Stomach smooth muscle (tissue), 2 donors: ENCODE measurements at regions not wholly inside any gene's neighbourhood (a gene's known extent, or its start where the extent isn't known, plus 50 kb on each side); places are given as distances from the start of the nearest gene placed in this dataset.

ENCODE experiments used
- H3K27ac ChIP-seq: one replicate; pipeline ENCODE4 v1.7.0; 2013; ENCODE audit warnings: mild to moderate bottlenecking, low read length, inconsistent platforms
- H3K27me3 ChIP-seq, 2 donors: one replicate each; pipeline ENCODE4 v1.7.0; 2013; ENCODE audit warnings: low read length in 2 of 2; ENCODE audit not compliant: insufficient read depth in 2 of 2, control insufficient read depth in 1 of 2
- H3K36me3 ChIP-seq, 2 donors: one replicate each; pipeline ENCODE4 v1.7.0; 2013; ENCODE audit warnings: low read length in 2 of 2; ENCODE audit not compliant: control insufficient read depth in 2 of 2, insufficient read depth in 2 of 2
- H3K4me1 ChIP-seq: one replicate; pipeline ENCODE4 v1.7.0; 2013; ENCODE audit warnings: low read length; ENCODE audit not compliant: control insufficient read depth, insufficient read depth
- H3K4me3 ChIP-seq, 2 donors: one replicate each; pipeline ENCODE4 v1.7.0; 2013; ENCODE audit warnings: low read length in 2 of 2
- H3K9ac ChIP-seq, 2 donors: one replicate each; pipeline ENCODE4 v1.7.0; 2013; ENCODE audit warnings: low read length in 2 of 2, mild to moderate bottlenecking in 1 of 2
- H3K9me3 ChIP-seq, 2 donors: one replicate each; pipeline ENCODE4 v1.7.0; 2013; ENCODE audit warnings: low read length in 2 of 2; ENCODE audit not compliant: control insufficient read depth in 2 of 2
- donor health status: healthy.
- donor health status: Pancreatic carcinoma.

DNA sequence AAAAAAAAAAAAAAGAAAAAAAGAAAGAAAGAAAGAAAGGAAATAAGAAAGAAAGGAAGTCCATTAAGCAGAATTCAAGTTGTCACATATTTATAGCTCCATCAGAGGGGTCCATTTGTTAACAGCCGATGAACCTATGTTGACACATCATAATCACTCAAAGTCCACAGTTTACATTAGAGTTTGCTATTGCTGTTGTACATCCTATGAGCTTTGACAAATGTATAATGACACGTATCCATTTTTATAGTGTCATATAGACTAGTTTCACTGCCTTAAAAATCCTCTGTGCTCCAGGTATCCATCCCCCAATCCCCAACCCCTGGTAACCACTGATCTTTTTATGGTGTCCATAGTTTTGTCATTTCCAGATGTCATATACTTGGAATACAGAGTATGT, 335.2 kb downstream of the RND3 start:
- Histone ChIP-seq H3K27me3 (no peaks in the 10 kb centered on the region), H3K4me1 (no peaks in the 10 kb centered on the region), H3K27ac (no peak overlapping the region), H3K36me3 (no peaks in the 10 kb centered on the region), H3K9me3 (no peaks in the 10 kb centered on the region), H3K4me3 (no peak overlapping the region), H3K9ac (no peak overlapping the region)

DNA sequence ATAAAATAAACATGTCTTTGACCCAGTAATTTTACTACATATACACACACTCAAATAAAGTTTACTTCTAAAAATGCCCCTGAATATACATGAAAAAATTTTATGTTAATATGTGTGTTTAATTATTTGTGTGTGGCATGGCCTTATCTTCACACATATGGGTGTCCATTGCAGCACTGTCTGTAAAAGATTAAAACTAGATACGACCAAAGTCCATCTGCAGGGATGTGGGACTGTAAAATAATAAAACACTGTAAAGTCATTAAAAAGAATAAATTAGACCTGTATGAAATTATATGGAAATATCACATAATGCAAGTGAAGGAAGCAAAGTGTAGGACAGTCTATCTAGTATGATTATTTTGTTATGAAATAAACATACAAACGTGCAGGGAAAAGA, 337.3 kb downstream of the RND3 start:
- H3K27me3 ChIP-seq = no peaks in the 10 kb centered on the region
- no peak overlapping the region for H3K27ac ChIP-seq
- H3K36me3 ChIP-seq = no peaks in the 10 kb centered on the region
- H3K4me1 ChIP-seq = no peaks in the 10 kb centered on the region
- H3K4me3 ChIP-seq = no peak overlapping the region
- peaks cover 0 to 5% of the 10 kb centered on the region in 2 donors for H3K9me3 ChIP-seq
- no peak overlapping the region for H3K9ac ChIP-seq

DNA sequence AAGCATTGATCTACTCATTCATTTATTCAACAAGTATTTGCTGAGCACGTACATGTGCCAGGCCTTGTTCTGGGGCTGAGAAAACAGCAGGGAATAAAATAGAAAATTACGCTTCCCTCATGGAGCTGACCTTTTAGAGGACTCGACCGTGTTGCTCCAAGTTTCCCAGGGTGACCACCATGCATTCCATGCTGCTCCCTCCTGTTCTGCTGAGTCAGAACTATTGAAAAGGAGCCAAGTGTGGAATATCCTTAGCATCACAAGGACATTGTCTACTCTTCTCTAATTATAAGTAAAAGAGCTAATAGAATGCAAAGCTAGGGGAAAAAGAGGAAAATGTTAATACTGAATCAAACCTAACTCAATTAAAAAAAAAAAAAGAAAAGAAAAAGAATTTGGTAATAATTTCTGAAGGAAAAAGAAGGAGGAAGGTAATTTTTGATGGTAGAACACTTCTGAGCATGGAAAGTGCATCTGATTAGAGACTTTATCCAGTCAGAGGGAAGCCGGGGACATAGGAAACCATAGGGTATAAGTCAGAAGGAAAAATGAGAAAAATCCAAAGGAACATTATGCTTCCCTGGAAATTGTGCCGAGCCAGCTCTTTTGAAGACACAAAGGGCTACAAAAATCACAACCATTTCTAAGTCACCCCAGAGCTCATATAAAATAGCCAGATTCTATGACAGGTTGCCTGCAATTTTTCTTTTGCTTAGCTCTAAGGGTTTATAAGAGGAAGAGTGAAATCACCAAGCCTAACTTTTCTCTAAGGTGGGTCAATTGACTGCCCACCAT, 339.4 kb downstream of the RND3 start:
- Histone ChIP-seq H3K9me3 (peaks cover 0 to 5% of the 10 kb centered on the region in 2 donors), H3K27ac (no peak overlapping the region), H3K27me3 (no peaks in the 10 kb centered on the region), H3K4me3 (no peak overlapping the region), H3K4me1 (no peaks in the 10 kb centered on the region), H3K9ac (no peak overlapping the region), H3K36me3 (no peaks in the 10 kb centered on the region)

DNA sequence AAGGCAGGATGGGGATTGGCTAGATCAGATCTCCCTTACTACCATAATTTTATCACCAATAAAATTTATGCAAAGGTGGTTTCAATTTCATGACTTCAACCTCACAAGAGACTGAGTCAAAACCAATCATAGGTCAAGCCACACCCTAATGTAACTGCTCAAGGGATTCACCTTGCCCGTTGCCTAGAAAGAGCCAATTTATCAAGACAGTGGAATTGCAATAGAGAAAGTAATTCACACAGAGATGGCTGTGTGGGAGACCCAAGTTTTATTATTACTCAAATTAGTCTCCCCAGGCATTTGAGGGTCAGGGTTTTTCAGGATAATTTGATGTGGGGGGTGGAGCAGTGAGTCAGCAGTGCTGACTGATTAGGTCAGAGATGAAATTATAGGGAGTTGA, 340.6 kb downstream of the RND3 start:
- no peak overlapping the region for H3K9ac ChIP-seq
- no peaks in the 10 kb centered on the region for H3K27me3 ChIP-seq
- H3K9me3 ChIP-seq = peaks cover 0 to 5% of the 10 kb centered on the region in 2 donors
- no peaks in the 10 kb centered on the region for H3K4me1 ChIP-seq
- H3K27ac ChIP-seq = no peak overlapping the region
- no peaks in the 10 kb centered on the region for H3K36me3 ChIP-seq
- H3K4me3 ChIP-seq = no peak overlapping the region

DNA sequence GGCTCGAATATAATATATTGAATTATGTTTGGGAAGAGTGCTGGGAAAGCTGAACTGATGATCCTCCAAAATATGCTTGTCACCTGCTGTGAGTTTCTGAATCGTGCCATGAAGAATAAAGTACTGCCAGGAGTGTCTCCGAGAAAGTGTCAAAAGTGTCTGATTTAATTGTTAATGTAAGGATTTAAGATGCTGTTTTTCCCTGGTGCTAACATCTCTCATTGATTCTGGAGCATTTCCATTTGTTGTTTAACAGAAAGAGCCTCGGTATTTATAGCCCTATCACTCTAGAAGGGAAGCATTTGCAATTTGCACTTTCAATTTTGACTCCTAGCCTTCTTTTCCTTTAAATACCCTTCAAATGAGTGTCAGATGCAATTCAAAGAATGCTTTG, 342.2 kb downstream of the RND3 start:
- Histone ChIP-seq H3K4me1 (no peaks in the 10 kb centered on the region), H3K27me3 (no peaks in the 10 kb centered on the region), H3K4me3 (no peak overlapping the region), H3K9ac (no peak overlapping the region), H3K27ac (no peak overlapping the region), H3K36me3 (no peaks in the 10 kb centered on the region), H3K9me3 (peaks cover 0 to 5% of the 10 kb centered on the region in 2 donors)

DNA sequence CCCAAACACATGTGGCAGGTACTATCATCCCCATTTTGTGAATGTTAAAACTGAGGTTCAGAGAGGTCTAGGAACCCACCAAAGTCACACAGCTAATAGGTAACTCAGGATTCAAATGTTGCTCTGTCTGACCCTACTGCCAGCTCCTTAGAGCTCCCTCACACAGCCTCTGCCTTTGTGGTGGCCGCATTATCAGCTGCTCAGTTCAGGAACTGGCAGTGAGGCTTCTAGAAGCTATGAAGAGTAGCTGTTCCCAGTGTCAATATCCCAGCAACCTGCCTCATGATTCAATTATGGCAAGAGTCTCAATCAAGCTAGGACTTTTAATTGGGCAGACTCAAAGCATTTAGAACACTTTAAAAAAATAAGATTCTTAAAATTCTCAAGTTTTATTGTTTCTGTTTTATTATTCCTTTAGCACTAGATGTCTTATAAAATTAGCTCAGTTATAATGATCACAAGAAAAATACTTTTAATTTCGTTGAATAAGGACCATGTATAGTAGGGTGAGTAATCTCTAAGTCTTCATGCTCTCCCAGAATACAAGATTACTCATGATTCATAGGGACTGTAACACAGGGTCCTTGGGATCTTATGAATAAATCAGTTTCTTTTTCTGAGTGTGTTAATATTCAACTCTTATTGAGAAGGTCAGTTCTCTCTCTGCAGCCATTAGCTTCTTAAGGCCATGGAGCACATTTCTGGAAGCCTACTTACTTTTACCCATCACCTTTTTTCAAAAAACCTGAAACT, 342.7 kb downstream of the RND3 start:
- Histone ChIP-seq H3K9me3 (peaks cover 0 to 5% of the 10 kb centered on the region in 2 donors), H3K27me3 (no peaks in the 10 kb centered on the region), H3K36me3 (no peaks in the 10 kb centered on the region), H3K4me3 (no peak overlapping the region), H3K4me1 (no peaks in the 10 kb centered on the region), H3K27ac (no peak overlapping the region), H3K9ac (no peak overlapping the region)

DNA sequence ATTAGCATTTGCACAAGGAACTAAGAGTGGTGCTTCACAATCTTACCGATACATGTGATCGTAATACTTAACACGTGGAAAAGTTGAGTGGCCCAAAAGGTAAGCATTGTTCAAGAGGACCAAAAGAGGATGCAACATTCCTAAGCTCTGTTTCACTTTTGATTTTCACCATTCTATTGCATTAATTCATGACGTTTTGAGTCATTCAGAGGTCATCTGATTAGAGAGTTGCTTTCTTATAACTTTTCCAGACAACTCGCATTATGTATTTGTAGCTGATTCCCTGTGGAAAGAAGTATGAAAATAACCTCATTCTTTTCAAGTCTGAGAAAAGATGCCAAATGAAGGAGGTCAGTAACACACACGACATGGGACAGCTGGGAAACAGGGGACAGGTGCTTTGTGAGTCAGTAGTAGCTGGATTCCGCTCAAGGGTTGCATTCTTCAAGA, 344.4 kb downstream of the RND3 start:
- Histone ChIP-seq H3K27ac (no peak overlapping the region), H3K4me1 (no peaks in the 10 kb centered on the region), H3K36me3 (no peaks in the 10 kb centered on the region), H3K9me3 (peaks cover 0 to 5% of the 10 kb centered on the region in 2 donors), H3K27me3 (no peaks in the 10 kb centered on the region), H3K9ac (no peak overlapping the region), H3K4me3 (no peak overlapping the region)

DNA sequence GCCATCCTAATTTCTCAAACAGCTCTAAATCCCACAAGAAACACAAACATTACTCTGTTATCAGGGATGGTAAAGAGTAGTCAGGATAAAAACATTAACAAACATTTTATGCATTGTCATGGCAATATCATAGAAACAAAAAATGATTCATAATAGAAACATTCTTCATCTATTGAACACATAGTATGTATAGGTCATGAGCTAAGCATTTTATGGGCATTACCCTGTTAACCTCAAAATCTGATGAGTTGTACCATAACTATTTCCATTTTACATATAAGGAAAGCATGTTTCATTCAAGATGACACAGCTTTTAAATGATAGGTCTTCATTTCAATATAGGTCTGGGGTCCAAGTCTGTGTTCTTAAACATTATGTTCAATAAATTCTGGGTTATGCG, 344.9 kb downstream of the RND3 start:
- H3K27ac ChIP-seq = no peak overlapping the region
- no peaks in the 10 kb centered on the region for H3K4me1 ChIP-seq
- H3K4me3 ChIP-seq = no peak overlapping the region
- H3K36me3 ChIP-seq = no peaks in the 10 kb centered on the region
- peaks cover 0 to 5% of the 10 kb centered on the region in 2 donors for H3K9me3 ChIP-seq
- H3K9ac ChIP-seq = no peak overlapping the region
- no peaks in the 10 kb centered on the region for H3K27me3 ChIP-seq

DNA sequence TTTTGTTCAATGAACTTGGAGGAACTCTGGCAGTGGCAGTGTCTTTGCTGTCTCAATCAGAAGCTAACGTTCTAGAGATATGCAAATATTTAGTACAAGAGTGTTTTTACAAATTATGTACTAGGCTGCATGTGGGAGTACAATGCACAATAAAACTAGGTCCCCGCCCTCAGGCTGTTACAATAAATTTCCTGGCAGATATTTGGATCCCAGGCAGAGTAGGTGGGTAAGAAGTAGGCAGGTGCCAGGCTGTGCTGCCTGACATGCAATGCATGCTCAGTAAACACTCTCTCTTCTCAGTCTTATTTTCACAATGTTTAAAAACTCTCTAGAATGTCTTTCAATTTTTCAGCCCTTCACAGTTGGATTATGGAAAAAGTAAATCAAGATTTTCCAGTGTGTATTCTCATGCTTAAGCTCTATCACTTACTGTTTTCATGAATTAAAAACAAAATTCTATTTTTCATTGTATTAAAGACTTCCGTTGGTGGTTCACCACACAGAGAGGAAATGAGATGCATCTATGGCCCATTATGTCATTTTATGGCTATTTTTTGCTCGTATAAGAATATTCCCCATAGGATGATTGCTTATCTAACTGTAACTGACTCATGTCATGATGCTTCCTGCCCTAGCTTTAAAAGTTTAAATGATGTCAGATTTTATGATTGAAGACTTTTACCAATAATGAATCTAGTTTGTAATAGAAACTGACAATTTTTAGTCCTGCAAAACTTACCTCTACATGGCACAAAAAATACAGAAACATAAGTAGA, 346.1 kb downstream of the RND3 start:
- H3K27ac ChIP-seq = no peak overlapping the region
- H3K9ac ChIP-seq = no peak overlapping the region
- no peaks in the 10 kb centered on the region for H3K36me3 ChIP-seq
- no peaks in the 10 kb centered on the region for H3K27me3 ChIP-seq
- H3K4me3 ChIP-seq = no peak overlapping the region
- no peaks in the 10 kb centered on the region for H3K4me1 ChIP-seq
- no peaks in the 10 kb centered on the region for H3K9me3 ChIP-seq

DNA sequence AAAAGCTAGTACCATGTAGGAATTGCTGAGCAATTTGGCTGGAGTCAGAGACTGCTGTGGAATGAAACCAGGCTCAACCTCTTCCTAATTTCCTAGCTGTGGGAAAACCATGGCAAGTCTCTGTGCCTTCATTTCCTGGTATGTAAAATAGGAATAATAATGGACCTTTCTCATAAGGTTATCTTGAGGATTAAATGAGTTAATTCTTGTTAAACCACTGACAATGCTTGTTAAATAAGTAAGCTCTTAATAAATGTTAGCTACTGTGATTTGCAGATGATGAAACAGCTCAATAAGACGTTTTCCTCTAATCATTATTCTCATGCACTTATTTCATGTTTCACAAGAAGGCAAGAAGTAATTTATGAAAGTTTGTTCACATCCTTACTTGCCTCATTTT, 346.7 kb downstream of the RND3 start:
- Histone ChIP-seq H3K9ac (no peak overlapping the region), H3K27ac (no peak overlapping the region), H3K9me3 (no peaks in the 10 kb centered on the region), H3K4me3 (no peak overlapping the region), H3K27me3 (no peaks in the 10 kb centered on the region), H3K4me1 (no peaks in the 10 kb centered on the region), H3K36me3 (no peaks in the 10 kb centered on the region)
